ENCODE measurements at regions not wholly inside any gene's neighbourhood (a gene's known extent, or its start where the extent isn't known, plus 50 kb on each side); places are given as distances from the start of the nearest gene placed in this dataset.

DNA sequence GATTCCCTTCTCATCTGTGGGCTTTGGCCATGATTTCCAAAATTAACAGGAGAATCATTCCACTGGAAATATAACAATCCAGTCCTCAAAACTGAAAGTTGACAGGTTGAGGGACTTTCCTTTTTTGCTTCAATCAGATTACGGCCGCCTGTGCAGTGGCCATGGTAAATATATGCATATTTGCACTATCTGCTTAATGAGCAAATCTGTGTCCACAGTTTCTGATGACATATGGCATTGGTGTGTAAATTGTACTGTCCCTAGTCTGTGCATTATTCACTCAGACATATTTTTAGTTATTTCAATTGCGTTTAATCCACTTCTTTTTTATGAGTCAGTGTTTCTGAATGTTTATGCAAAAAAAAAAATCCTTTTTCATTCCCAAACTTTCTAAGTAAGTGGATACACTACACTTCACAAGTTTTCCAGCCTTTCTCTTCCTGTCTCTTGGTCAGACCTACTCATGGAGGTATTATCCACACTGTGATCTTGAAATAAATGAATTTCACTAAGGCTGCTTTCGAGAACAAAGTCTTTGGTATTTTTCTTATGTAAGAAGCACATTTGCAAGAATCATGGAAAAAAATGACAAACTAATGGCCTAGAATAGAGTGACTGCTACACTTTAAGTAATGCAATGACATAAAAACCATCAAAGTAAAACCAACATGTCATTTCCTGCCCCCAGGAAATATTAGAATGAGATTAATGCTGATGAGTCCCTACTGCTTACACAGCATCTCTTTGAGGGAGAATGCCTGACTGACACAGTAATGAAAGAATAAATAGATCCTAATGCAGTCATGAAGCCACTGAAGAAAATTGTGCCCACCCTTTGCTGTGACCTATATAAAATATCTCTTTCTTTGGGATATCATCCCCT lies 76.4 kb upstream of the MTNR1B start:
- BruUV-seq (replicated peaks) = no TSS peak
- TF ChIP-seq, protein P1, sequence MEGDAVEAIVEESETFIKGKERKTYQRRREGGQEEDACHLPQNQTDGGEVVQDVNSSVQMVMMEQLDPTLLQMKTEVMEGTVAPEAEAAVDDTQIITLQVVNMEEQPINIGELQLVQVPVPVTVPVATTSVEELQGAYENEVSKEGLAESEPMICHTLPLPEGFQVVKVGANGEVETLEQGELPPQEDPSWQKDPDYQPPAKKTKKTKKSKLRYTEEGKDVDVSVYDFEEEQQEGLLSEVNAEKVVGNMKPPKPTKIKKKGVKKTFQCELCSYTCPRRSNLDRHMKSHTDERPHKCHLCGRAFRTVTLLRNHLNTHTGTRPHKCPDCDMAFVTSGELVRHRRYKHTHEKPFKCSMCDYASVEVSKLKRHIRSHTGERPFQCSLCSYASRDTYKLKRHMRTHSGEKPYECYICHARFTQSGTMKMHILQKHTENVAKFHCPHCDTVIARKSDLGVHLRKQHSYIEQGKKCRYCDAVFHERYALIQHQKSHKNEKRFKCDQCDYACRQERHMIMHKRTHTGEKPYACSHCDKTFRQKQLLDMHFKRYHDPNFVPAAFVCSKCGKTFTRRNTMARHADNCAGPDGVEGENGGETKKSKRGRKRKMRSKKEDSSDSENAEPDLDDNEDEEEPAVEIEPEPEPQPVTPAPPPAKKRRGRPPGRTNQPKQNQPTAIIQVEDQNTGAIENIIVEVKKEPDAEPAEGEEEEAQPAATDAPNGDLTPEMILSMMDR (conservative IDR thresholded peaks at IDR 0.05; ENCODE audit: low read depth, low read length) = no peak
- TF ChIP-seq EZH2 (IDR thresholded peaks at IDR 0.05; ENCODE audit: low read length, unreplicated experiment) = no peak
- no peak for TF ChIP-seq EZH2phosphoT487 (IDR thresholded peaks at IDR 0.05; ENCODE audit: borderline replicate concordance, low read length)
- H3K27me3 ChIP-seq (ENCODE audit: low read length) = 0 out of 2 replicates have a peak, but pooled peaks cover 4% of the 10 kb centered on the region
- no peaks in the 10 kb centered on the region for H4K20me1 ChIP-seq (ENCODE audit: low read length)
- DNase-seq = no peak
- no peak overlapping the region for H2AFZ ChIP-seq (ENCODE audit: low read length)
- H3K9ac ChIP-seq (ENCODE audit: low read length) = no peak overlapping the region
- H3K9me2 ChIP-seq (replicated peaks; ENCODE audit: low read length) = no peaks in the 10 kb centered on the region
- no peaks in the 10 kb centered on the region for H3K4me1 ChIP-seq (ENCODE audit: insufficient read depth, low read length)
- H3K4me2 ChIP-seq (ENCODE audit: low read length) = no peak overlapping the region
- ATAC-seq = no peak
- H3K79me2 ChIP-seq (ENCODE audit: low read length) = no peaks in the 10 kb centered on the region
- H3F3A ChIP-seq (ENCODE audit: low read length, unreplicated experiment) = no peaks in the 10 kb centered on the region
- ChIA-PET CTCF (no interaction called here), POLR2A (ENCODE audit: unreplicated experiment) (no interaction called here)
- no peak overlapping the region for H3K4me3 ChIP-seq (ENCODE audit: low read length)
- intact Hi-C loops (cut with micrococcal nuclease) = no loop called here
- H3K36me3 ChIP-seq (ENCODE audit: low read depth, low read length) = no peaks in the 10 kb centered on the region
- no peaks in the 10 kb centered on the region for H3K9me3 ChIP-seq (ENCODE audit: low read length)
- no peak overlapping the region for H3K27ac ChIP-seq (ENCODE audit: low read length)

DNA sequence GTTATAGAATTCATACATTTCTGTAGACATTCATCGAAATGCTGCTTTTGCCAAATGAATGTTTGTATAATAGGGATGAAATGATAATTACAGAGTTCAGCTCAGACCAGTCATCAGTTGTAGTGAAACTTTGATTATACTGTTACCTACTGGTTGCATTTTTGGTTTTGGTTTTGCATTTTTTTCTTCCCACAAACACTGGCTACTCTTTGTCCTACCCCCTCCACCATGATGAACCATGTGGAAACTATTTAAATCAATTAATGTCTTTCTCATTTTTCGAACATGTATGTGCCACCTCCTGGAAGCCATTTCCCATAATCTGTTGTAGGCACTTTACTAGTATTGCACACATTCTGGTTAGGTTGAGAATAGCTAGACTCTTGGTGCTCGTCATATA lies 75.3 kb upstream of the MTNR1B start:
- H3K4me1 ChIP-seq (ENCODE audit: insufficient read depth, low read length) = no peaks in the 10 kb centered on the region
- TF ChIP-seq, protein P1 (conservative IDR thresholded peaks at IDR 0.05; ENCODE audit: low read depth, low read length) = no peak
- TF ChIP-seq EZH2phosphoT487 (IDR thresholded peaks at IDR 0.05; ENCODE audit: borderline replicate concordance, low read length) = no peak
- no peak overlapping the region for H3K27ac ChIP-seq (ENCODE audit: low read length)
- ATAC-seq (no peak), DNase-seq (no peak)
- CTCF ChIA-PET = no interaction called here
- intact Hi-C loops (cut with micrococcal nuclease) = no loop called here
- H3K9ac ChIP-seq (ENCODE audit: low read length) = no peak overlapping the region
- no peak overlapping the region for H3K4me3 ChIP-seq (ENCODE audit: low read length)
- H3K27me3 ChIP-seq (ENCODE audit: low read length) = 0 out of 2 replicates have a peak, but pooled peaks cover 4% of the 10 kb centered on the region
- no peaks in the 10 kb centered on the region for H3K36me3 ChIP-seq (ENCODE audit: low read depth, low read length)
- no peak overlapping the region for H2AFZ ChIP-seq (ENCODE audit: low read length)
- BruUV-seq (replicated peaks) = no TSS peak
- no peaks in the 10 kb centered on the region for H3F3A ChIP-seq (ENCODE audit: low read length, unreplicated experiment)
- POLR2A ChIA-PET (ENCODE audit: unreplicated experiment) = no interaction called here
- H3K79me2 ChIP-seq (ENCODE audit: low read length) = no peaks in the 10 kb centered on the region
- no peaks in the 10 kb centered on the region for H4K20me1 ChIP-seq (ENCODE audit: low read length)
- H3K9me2 ChIP-seq (replicated peaks; ENCODE audit: low read length) = no peaks in the 10 kb centered on the region
- H3K4me2 ChIP-seq (ENCODE audit: low read length) = no peak overlapping the region
- no peaks in the 10 kb centered on the region for H3K9me3 ChIP-seq (ENCODE audit: low read length)

DNA sequence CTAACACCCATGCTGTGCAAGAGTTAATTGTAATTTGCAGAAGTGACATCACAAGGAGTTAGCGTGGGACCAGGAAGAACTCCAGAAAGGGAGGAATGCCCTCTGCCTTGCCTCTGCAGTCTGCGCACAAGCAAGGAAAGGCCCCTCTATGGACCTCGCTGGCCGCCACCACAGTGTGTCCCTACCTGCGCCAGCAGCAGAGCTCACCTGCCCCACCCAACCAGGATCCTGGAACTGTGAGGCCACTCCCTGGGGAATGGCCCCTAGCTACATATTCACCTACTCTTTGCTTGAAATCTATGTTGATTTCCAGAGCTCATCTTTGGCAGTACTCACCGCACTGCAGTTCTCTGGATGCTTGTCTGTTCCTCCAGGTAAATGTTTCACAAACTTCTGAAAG lies 72.0 kb upstream of the MTNR1B start:
- peaks cover 13% of the 10 kb centered on the region; the same call in 1 of the 2 replicates for H3K27me3 ChIP-seq (ENCODE audit: low read length)
- DNase-seq (no peak), ATAC-seq (no peak)
- no peaks in the 10 kb centered on the region for H3K79me2 ChIP-seq (ENCODE audit: low read length)
- H3K36me3 ChIP-seq (ENCODE audit: low read depth, low read length) = no peaks in the 10 kb centered on the region
- no peak overlapping the region for H2AFZ ChIP-seq (ENCODE audit: low read length)
- CTCF ChIA-PET = no interaction called here
- no peak overlapping the region for H3K4me2 ChIP-seq (ENCODE audit: low read length)
- no peak overlapping the region for H3K9ac ChIP-seq (ENCODE audit: low read length)
- POLR2A ChIA-PET (ENCODE audit: unreplicated experiment) = no interaction called here
- peaks cover 6% of the 10 kb centered on the region; the same call in 1 of the 2 replicates for H3K9me3 ChIP-seq (ENCODE audit: low read length)
- intact Hi-C loops (cut with micrococcal nuclease) = no loop called here
- no peaks in the 10 kb centered on the region for H4K20me1 ChIP-seq (ENCODE audit: low read length)
- H3K27ac ChIP-seq (ENCODE audit: low read length) = no peak overlapping the region
- H3F3A ChIP-seq (ENCODE audit: low read length, unreplicated experiment) = no peaks in the 10 kb centered on the region
- no peak overlapping the region for H3K4me3 ChIP-seq (ENCODE audit: low read length)
- TF ChIP-seq EZH2phosphoT487 (IDR thresholded peaks at IDR 0.05; ENCODE audit: borderline replicate concordance, low read length) = no peak
- TF ChIP-seq, protein P1 (conservative IDR thresholded peaks at IDR 0.05; ENCODE audit: low read depth, low read length) = no peak
- TF ChIP-seq EZH2 (IDR thresholded peaks at IDR 0.05; ENCODE audit: low read length, unreplicated experiment) = no peak
- BruUV-seq (replicated peaks) = no TSS peak
- no peaks in the 10 kb centered on the region for H3K9me2 ChIP-seq (replicated peaks; ENCODE audit: low read length)
- no peaks in the 10 kb centered on the region for H3K4me1 ChIP-seq (ENCODE audit: insufficient read depth, low read length)
